ENCODE measurements at regions not wholly inside any gene's neighbourhood (a gene's known extent, or its start where the extent isn't known, plus 50 kb on each side); places are given as distances from the start of the nearest gene placed in this dataset.

DNA sequence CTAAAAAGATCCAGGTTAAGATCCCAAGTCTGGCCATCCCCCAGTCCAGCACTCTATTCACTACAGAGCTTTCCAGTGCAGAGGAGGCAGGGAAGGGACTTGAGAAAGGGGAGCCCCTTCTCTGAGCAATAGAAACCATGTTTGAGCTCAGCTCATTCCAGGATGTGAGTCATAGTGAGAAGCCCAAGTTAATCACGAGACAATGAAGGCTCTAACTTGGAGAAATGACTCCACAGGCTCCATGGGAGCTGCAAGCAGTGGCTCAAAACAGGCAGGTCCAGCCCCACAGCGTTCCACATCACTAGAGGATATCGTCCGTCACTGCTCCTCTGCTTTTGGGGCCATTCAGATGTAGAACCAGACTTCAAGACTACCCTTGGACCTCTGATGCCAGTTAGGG lies 59.1 kb downstream of the CAMK2N1 start:
- WGBS = 65% methylated on average over 4 of the region's 4 CpGs
- H3K4me3 ChIP-seq = no peak overlapping the region
- no peaks in the 10 kb centered on the region for H3K27me3 ChIP-seq (replicated peaks; ENCODE audit: insufficient read depth)
- H3K9me3 ChIP-seq = no peaks in the 10 kb centered on the region
- intact Hi-C loops (cut with DNase I) = no loop called here
- no peaks in the 10 kb centered on the region for H3K36me3 ChIP-seq
- TF ChIP-seq POLR2A (IDR thresholded peaks at IDR 0.05) = no peak
- TF ChIP-seq, protein P1, sequence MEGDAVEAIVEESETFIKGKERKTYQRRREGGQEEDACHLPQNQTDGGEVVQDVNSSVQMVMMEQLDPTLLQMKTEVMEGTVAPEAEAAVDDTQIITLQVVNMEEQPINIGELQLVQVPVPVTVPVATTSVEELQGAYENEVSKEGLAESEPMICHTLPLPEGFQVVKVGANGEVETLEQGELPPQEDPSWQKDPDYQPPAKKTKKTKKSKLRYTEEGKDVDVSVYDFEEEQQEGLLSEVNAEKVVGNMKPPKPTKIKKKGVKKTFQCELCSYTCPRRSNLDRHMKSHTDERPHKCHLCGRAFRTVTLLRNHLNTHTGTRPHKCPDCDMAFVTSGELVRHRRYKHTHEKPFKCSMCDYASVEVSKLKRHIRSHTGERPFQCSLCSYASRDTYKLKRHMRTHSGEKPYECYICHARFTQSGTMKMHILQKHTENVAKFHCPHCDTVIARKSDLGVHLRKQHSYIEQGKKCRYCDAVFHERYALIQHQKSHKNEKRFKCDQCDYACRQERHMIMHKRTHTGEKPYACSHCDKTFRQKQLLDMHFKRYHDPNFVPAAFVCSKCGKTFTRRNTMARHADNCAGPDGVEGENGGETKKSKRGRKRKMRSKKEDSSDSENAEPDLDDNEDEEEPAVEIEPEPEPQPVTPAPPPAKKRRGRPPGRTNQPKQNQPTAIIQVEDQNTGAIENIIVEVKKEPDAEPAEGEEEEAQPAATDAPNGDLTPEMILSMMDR (IDR thresholded peaks at IDR 0.05) = no peak
- TF ChIP-seq POLR2AphosphoS5 (IDR thresholded peaks at IDR 0.05) = no peak
- no peak overlapping the region for H3K27ac ChIP-seq
- no peak for DNase-seq (ENCODE audit: low spot score)
- H3K4me1 ChIP-seq (replicated peaks) = no peaks in the 10 kb centered on the region

DNA sequence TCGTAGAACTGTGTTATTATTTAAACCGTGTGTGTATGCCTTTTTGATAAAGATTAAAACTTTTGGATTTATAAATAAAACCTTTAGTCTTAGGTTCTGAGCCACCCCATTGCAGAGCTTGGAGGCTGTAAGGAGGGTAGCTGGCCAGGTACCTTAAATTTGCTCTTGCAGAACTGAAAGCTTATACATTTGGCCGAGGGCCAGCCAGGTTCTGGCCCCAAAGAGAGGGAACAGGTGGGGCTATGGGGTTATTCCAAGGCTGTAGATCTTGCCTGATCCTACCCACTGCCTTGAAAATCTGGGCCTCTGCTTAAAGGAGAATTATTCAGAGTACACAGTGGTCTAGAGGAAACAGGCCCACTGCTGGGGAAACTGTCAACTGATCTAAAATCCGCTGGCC lies 59.6 kb downstream of the CAMK2N1 start:
- Histone ChIP-seq H3K4me1 (replicated peaks) (no peaks in the 10 kb centered on the region), H3K27me3 (replicated peaks; ENCODE audit: insufficient read depth) (no peaks in the 10 kb centered on the region), H3K36me3 (no peaks in the 10 kb centered on the region), H3K9me3 (no peaks in the 10 kb centered on the region), H3K4me3 (no peak overlapping the region), H3K27ac (no peak overlapping the region)
- TF ChIP-seq POLR2AphosphoS5 (IDR thresholded peaks at IDR 0.05) (no peak), POLR2A (IDR thresholded peaks at IDR 0.05) (no peak)
- TF ChIP-seq, protein P1 (IDR thresholded peaks at IDR 0.05) = no peak
- no peak for DNase-seq (ENCODE audit: low spot score)
- intact Hi-C loops (cut with DNase I) = no loop called here
- 75% methylated on average over 4 of the region's 4 CpGs for WGBS

DNA sequence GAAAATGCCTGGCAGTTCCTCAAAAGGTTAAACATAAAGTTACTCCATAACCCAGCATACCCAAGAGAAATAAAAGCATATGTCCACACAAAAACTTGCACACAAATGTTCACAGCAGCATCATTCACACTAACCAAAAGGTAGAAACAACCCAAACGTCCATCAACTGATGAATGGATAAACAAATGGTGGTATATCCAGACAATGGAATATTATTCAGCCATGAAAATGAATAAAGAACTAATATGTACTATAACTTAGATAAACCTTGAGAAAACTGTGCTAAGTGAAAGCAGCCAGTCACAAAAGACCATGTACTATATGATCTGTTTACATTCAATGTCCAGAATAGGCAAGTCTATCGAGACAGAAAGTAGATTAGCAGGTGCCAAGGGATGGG lies 60.4 kb downstream of the CAMK2N1 start:
- H3K4me1 ChIP-seq (replicated peaks) = no peaks in the 10 kb centered on the region
- no peak for TF ChIP-seq POLR2A (IDR thresholded peaks at IDR 0.05)
- no peak for TF ChIP-seq POLR2AphosphoS5 (IDR thresholded peaks at IDR 0.05)
- TF ChIP-seq, protein P1 (IDR thresholded peaks at IDR 0.05) = no peak
- no peaks in the 10 kb centered on the region for H3K9me3 ChIP-seq
- H3K36me3 ChIP-seq = no peaks in the 10 kb centered on the region
- intact Hi-C loops (cut with DNase I) = no loop called here
- no peak for DNase-seq (ENCODE audit: low spot score)
- no peaks in the 10 kb centered on the region for H3K27me3 ChIP-seq (replicated peaks; ENCODE audit: insufficient read depth)
- no peak overlapping the region for H3K4me3 ChIP-seq
- WGBS = 48% methylated on average over 2 of the region's 2 CpGs
- H3K27ac ChIP-seq = no peak overlapping the region

DNA sequence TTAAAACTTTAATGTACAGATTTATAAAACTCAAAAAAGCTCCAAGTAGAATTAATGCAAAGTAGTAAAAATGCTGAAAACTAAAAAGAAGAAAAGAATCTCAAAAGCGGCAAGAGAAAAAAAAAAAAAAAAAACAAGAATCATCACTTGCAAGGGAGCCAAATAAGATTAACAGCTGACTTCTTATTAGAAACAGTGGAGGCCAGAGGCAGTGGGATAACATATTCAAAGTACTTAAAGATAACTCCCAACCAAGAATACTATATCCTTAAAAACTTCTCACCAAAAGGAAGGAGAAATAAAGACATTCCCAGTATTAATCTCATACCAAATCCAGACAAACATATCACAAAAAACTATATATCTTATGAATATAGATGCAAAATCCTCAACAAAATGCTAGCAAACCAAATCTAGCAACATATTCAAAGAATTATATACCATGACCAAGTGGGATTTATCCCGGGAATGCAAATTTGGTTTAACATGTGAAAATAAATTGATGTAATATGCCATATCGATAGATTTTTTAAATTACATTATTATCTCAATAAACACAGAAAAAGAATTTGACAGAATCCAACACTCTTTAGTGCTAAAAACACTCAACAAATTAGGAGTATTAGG lies 62.7 kb downstream of the CAMK2N1 start:
- H3K9me3 ChIP-seq = no peaks in the 10 kb centered on the region
- H3K27me3 ChIP-seq (replicated peaks; ENCODE audit: insufficient read depth) = no peaks in the 10 kb centered on the region
- no peaks in the 10 kb centered on the region for H3K4me1 ChIP-seq (replicated peaks)
- intact Hi-C loops (cut with DNase I) = no loop called here
- WGBS = 88% methylated on average over 3 of the region's 3 CpGs
- no peaks in the 10 kb centered on the region for H3K36me3 ChIP-seq
- no peak overlapping the region for H3K4me3 ChIP-seq
- no peak for DNase-seq (ENCODE audit: low spot score)
- no peak overlapping the region for H3K27ac ChIP-seq
- TF ChIP-seq POLR2AphosphoS5 (IDR thresholded peaks at IDR 0.05) (no peak), POLR2A (IDR thresholded peaks at IDR 0.05) (no peak)
- TF ChIP-seq, protein P1 (IDR thresholded peaks at IDR 0.05) = no peak

DNA sequence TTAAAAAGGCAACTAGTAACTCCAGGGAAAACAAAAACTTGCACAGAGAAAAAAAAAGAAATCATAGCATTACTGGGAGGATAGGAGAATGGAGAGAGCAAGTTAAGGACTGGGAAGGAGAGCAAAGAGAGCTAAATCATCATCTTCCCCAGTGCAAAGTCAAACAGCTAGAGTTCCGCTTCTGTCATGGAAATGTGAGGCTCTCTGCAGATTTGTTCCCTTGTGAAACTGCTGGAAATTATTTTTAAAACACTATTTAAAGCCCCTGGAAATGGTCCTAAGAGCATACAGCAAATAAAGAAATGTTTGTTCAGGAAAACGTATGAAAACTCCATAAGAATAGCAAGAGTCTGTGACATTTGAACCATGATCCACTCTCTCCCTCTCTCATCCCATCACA lies 64.6 kb downstream of the CAMK2N1 start:
- H3K36me3 ChIP-seq = no peaks in the 10 kb centered on the region
- DNase-seq (ENCODE audit: low spot score) = no peak
- TF ChIP-seq POLR2AphosphoS5 (IDR thresholded peaks at IDR 0.05) = no peak
- TF ChIP-seq POLR2A (IDR thresholded peaks at IDR 0.05) = no peak
- TF ChIP-seq, protein P1 (IDR thresholded peaks at IDR 0.05) = no peak
- H3K9me3 ChIP-seq = no peaks in the 10 kb centered on the region
- no peak overlapping the region for H3K27ac ChIP-seq
- no peaks in the 10 kb centered on the region for H3K27me3 ChIP-seq (replicated peaks; ENCODE audit: insufficient read depth)
- no peaks in the 10 kb centered on the region for H3K4me1 ChIP-seq (replicated peaks)
- intact Hi-C loops (cut with DNase I) = no loop called here
- 61% methylated on average over 2 of the region's 2 CpGs for WGBS
- H3K4me3 ChIP-seq = no peak overlapping the region

Measured in prostate gland (tissue), 2 donors.